ENCODE measurements at regions not wholly inside any gene's neighbourhood (a gene's known extent, or its start where the extent isn't known, plus 50 kb on each side); places are given as distances from the start of the nearest gene placed in this dataset.

- Histone ChIP-seq H3K27ac (ENCODE audit: insufficient read depth, low read length) (no peak overlapping the region), H3K27me3 (ENCODE audit: control insufficient read depth, insufficient read depth, low read length) (no peaks in the 10 kb centered on the region), H3K79me2 (ENCODE audit: control insufficient read depth, insufficient read depth, low read length) (no peaks in the 10 kb centered on the region), H3K36me3 (ENCODE audit: control insufficient read depth, insufficient read depth, low read length) (no peaks in the 10 kb centered on the region), H3K4me3 (replicated peaks in 1 of 4; ENCODE audit: control extremely low read depth in 1 of 4, insufficient read depth in 1 of 4, low read depth in 3 of 4, low read length in 4 of 4) (no peak overlapping the region), H3K4me2 (ENCODE audit: extremely low read depth, insufficient read depth, low read length) (no peak overlapping the region), H3K9ac (ENCODE audit: insufficient read depth, low read length) (no peak overlapping the region), H4K20me1 (ENCODE audit: control insufficient read depth, extremely low read depth, insufficient read depth, low read length) (no peaks in the 10 kb centered on the region), H3K9me3 (ENCODE audit: control insufficient read depth, insufficient read depth, low read depth, low read length) (no peaks in the 10 kb centered on the region), H3K4me1 (ENCODE audit: control insufficient read depth, extremely low read depth, insufficient read depth, low read length) (no peaks in the 10 kb centered on the region), H2AFZ (ENCODE audit: low read length) (no peak overlapping the region)
- DNase-seq (ENCODE audit: low read depth in 2 of 2): no peak
- TF ChIP-seq, protein P1, sequence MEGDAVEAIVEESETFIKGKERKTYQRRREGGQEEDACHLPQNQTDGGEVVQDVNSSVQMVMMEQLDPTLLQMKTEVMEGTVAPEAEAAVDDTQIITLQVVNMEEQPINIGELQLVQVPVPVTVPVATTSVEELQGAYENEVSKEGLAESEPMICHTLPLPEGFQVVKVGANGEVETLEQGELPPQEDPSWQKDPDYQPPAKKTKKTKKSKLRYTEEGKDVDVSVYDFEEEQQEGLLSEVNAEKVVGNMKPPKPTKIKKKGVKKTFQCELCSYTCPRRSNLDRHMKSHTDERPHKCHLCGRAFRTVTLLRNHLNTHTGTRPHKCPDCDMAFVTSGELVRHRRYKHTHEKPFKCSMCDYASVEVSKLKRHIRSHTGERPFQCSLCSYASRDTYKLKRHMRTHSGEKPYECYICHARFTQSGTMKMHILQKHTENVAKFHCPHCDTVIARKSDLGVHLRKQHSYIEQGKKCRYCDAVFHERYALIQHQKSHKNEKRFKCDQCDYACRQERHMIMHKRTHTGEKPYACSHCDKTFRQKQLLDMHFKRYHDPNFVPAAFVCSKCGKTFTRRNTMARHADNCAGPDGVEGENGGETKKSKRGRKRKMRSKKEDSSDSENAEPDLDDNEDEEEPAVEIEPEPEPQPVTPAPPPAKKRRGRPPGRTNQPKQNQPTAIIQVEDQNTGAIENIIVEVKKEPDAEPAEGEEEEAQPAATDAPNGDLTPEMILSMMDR (conservative IDR thresholded peaks at IDR 0.05 in 1 of 2, IDR thresholded peaks at IDR 0.05 in 1 of 2; ENCODE audit: low read depth in 1 of 2, low read length in 2 of 2): no peak
- TF ChIP-seq EZH2 (IDR thresholded peaks at IDR 0.05; ENCODE audit: low read length, missing control alignments): no peak
These were observed 2693.1 kb downstream of the ARAP2 start for GRCh38 chr4:33551244-33551643.

DNA sequence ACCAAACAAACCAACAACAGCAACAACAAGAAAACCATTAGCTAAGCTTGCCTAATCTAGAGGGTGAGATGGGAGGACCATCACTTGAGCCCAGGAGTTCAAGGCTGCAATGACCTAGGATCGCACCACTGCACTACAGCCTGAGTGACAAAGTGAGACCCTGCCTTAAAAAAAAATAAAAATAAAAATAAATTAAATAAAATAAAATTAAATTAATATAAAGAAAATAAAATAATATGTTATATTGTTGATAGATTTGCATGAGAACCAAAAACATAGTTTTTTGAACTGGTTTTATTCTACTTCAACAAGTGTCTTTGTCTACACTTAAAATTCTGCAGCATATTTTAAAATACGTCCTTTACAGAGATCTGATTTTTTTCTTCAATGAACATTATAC is 2683.1 kb downstream of the ARAP2 start:
- no peak overlapping the region for H3K4me3 ChIP-seq (replicated peaks in 1 of 4; ENCODE audit: control extremely low read depth in 1 of 4, insufficient read depth in 1 of 4, low read depth in 3 of 4, low read length in 4 of 4)
- no peaks in the 10 kb centered on the region for H3K79me2 ChIP-seq (ENCODE audit: control insufficient read depth, insufficient read depth, low read length)
- no peak overlapping the region for H3K9ac ChIP-seq (ENCODE audit: insufficient read depth, low read length)
- no peaks in the 10 kb centered on the region for H4K20me1 ChIP-seq (ENCODE audit: control insufficient read depth, extremely low read depth, insufficient read depth, low read length)
- H3K4me1 ChIP-seq (ENCODE audit: control insufficient read depth, extremely low read depth, insufficient read depth, low read length): no peaks in the 10 kb centered on the region
- H3K9me3 ChIP-seq (ENCODE audit: control insufficient read depth, insufficient read depth, low read depth, low read length): no peaks in the 10 kb centered on the region
- TF ChIP-seq, protein P1 (conservative IDR thresholded peaks at IDR 0.05 in 1 of 2, IDR thresholded peaks at IDR 0.05 in 1 of 2; ENCODE audit: low read depth in 1 of 2, low read length in 2 of 2): no peak
- TF ChIP-seq EZH2 (IDR thresholded peaks at IDR 0.05; ENCODE audit: low read length, missing control alignments): no peak
- H3K4me2 ChIP-seq (ENCODE audit: extremely low read depth, insufficient read depth, low read length): no peak overlapping the region
- DNase-seq (ENCODE audit: low read depth in 2 of 2): no peak
- no peaks in the 10 kb centered on the region for H3K36me3 ChIP-seq (ENCODE audit: control insufficient read depth, insufficient read depth, low read length)
- no peaks in the 10 kb centered on the region for H3K27me3 ChIP-seq (ENCODE audit: control insufficient read depth, insufficient read depth, low read length)
- no peak overlapping the region for H2AFZ ChIP-seq (ENCODE audit: low read length)
- no peak overlapping the region for H3K27ac ChIP-seq (ENCODE audit: insufficient read depth, low read length)

- Histone ChIP-seq H4K20me1 (ENCODE audit: control insufficient read depth, extremely low read depth, insufficient read depth, low read length) (no peaks in the 10 kb centered on the region), H3K4me2 (ENCODE audit: extremely low read depth, insufficient read depth, low read length) (no peak overlapping the region), H2AFZ (ENCODE audit: low read length) (no peak overlapping the region), H3K9ac (ENCODE audit: insufficient read depth, low read length) (no peak overlapping the region), H3K4me3 (replicated peaks in 1 of 4; ENCODE audit: control extremely low read depth in 1 of 4, insufficient read depth in 1 of 4, low read depth in 3 of 4, low read length in 4 of 4) (no peak overlapping the region), H3K27ac (ENCODE audit: insufficient read depth, low read length) (no peak overlapping the region), H3K4me1 (ENCODE audit: control insufficient read depth, extremely low read depth, insufficient read depth, low read length) (no peaks in the 10 kb centered on the region), H3K79me2 (ENCODE audit: control insufficient read depth, insufficient read depth, low read length) (no peaks in the 10 kb centered on the region), H3K27me3 (ENCODE audit: control insufficient read depth, insufficient read depth, low read length) (no peaks in the 10 kb centered on the region), H3K9me3 (ENCODE audit: control insufficient read depth, insufficient read depth, low read depth, low read length) (no peaks in the 10 kb centered on the region), H3K36me3 (ENCODE audit: control insufficient read depth, insufficient read depth, low read length) (no peaks in the 10 kb centered on the region)
- DNase-seq (ENCODE audit: low read depth in 2 of 2): no peak
- TF ChIP-seq EZH2 (IDR thresholded peaks at IDR 0.05; ENCODE audit: low read length, missing control alignments): no peak
- TF ChIP-seq, protein P1 (conservative IDR thresholded peaks at IDR 0.05 in 1 of 2, IDR thresholded peaks at IDR 0.05 in 1 of 2; ENCODE audit: low read depth in 1 of 2, low read length in 2 of 2): no peak
These were observed 2677.7 kb downstream of the ARAP2 start for GRCh38 chr4:33566649-33567048.

Measured in fibroblast of lung (primary cell).